ENCODE measurements at regions not wholly inside any gene's neighbourhood (a gene's known extent, or its start where the extent isn't known, plus 50 kb on each side); places are given as distances from the start of the nearest gene placed in this dataset.

- no TSS peak for BruUV-seq (replicated peaks)
- H3K4me2 ChIP-seq (ENCODE audit: low read length): no peak overlapping the region
- H4K20me1 ChIP-seq (ENCODE audit: insufficient read depth, low read length): no peaks in the 10 kb centered on the region
- DNase-seq (ENCODE audit: low spot score): no peak
- ChIA-PET CTCF (ENCODE audit: unreplicated experiment) (no interaction called here), POLR2A (interaction anchor here (0.6 kb wide), 1 partner anchor 23 kb away, joined by 3 read pairs; no protein-coding TSS in a partner anchor)
- intact Hi-C loops (cut with micrococcal nuclease; ENCODE audit: unreplicated experiment): no loop called here
- TF ChIP-seq, protein P1, sequence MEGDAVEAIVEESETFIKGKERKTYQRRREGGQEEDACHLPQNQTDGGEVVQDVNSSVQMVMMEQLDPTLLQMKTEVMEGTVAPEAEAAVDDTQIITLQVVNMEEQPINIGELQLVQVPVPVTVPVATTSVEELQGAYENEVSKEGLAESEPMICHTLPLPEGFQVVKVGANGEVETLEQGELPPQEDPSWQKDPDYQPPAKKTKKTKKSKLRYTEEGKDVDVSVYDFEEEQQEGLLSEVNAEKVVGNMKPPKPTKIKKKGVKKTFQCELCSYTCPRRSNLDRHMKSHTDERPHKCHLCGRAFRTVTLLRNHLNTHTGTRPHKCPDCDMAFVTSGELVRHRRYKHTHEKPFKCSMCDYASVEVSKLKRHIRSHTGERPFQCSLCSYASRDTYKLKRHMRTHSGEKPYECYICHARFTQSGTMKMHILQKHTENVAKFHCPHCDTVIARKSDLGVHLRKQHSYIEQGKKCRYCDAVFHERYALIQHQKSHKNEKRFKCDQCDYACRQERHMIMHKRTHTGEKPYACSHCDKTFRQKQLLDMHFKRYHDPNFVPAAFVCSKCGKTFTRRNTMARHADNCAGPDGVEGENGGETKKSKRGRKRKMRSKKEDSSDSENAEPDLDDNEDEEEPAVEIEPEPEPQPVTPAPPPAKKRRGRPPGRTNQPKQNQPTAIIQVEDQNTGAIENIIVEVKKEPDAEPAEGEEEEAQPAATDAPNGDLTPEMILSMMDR (conservative IDR thresholded peaks at IDR 0.05; ENCODE audit: low read length): no peak
- no peak for TF ChIP-seq EZH2phosphoT487 (IDR thresholded peaks at IDR 0.05; ENCODE audit: borderline replicate concordance, low read depth, low read length)
- H3K36me3 ChIP-seq (ENCODE audit: insufficient read depth, low read length): no peaks in the 10 kb centered on the region
- no peak overlapping the region for H3K4me3 ChIP-seq (ENCODE audit: low read depth, low read length, poor library complexity, severe bottlenecking)
- H3K4me1 ChIP-seq (ENCODE audit: insufficient read depth, low read length, poor library complexity, severe bottlenecking): no peaks in the 10 kb centered on the region
- H3K9me2 ChIP-seq (ENCODE audit: insufficient read depth, low read length): no peaks in the 10 kb centered on the region
- H3K79me2 ChIP-seq (ENCODE audit: insufficient read depth, low read depth, low read length): no peaks in the 10 kb centered on the region
- no peak overlapping the region for H3K27ac ChIP-seq (ENCODE audit: low read depth, low read length, poor library complexity, severe bottlenecking)
- H3K9me3 ChIP-seq (ENCODE audit: low read length): no peaks in the 10 kb centered on the region
- no peak overlapping the region for H2AFZ ChIP-seq (ENCODE audit: low read length)
Observed at GRCh38 chr7:145065473-145065872, 229.6 kb upstream of the TPK1 start.

DNA sequence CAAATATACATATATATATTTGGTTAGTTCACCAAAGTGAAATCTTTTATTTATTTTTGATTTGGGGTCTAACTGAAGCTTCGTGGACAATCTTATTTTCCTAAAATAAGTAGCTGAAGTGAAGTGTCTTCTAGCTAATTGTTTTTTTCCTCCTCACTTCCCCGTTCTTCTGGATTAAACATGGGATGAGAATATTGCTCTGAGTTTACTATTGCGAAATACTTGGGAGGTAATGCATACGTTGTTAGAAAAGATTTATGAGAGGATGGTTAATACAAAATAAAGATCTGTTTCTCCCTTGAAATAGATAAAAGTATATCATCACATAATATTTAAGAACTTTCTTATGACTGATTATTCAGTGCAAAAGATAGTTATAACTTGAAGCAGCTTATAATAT lies 228.3 kb upstream of the TPK1 start:
- Histone ChIP-seq H3K4me1 (ENCODE audit: insufficient read depth, low read length, poor library complexity, severe bottlenecking) (no peaks in the 10 kb centered on the region), H3K79me2 (ENCODE audit: insufficient read depth, low read depth, low read length) (no peaks in the 10 kb centered on the region), H3K9me3 (ENCODE audit: low read length) (no peaks in the 10 kb centered on the region), H3K36me3 (ENCODE audit: insufficient read depth, low read length) (no peaks in the 10 kb centered on the region), H3K4me3 (ENCODE audit: low read depth, low read length, poor library complexity, severe bottlenecking) (no peak overlapping the region), H4K20me1 (ENCODE audit: insufficient read depth, low read length) (no peaks in the 10 kb centered on the region), H2AFZ (ENCODE audit: low read length) (no peak overlapping the region), H3K9me2 (ENCODE audit: insufficient read depth, low read length) (no peaks in the 10 kb centered on the region), H3K4me2 (ENCODE audit: low read length) (no peak overlapping the region), H3K27ac (ENCODE audit: low read depth, low read length, poor library complexity, severe bottlenecking) (no peak overlapping the region)
- no TSS peak for BruUV-seq (replicated peaks)
- DNase-seq (ENCODE audit: low spot score): no peak
- ChIA-PET CTCF (ENCODE audit: unreplicated experiment) (no interaction called here), POLR2A (interaction anchor here (0.7 to 1.1 kb wide), 3 partner anchors 13 to 43 kb away, joined by 3 to 4 read pairs (median 4); no protein-coding TSS in a partner anchor)
- no peak for TF ChIP-seq EZH2phosphoT487 (IDR thresholded peaks at IDR 0.05; ENCODE audit: borderline replicate concordance, low read depth, low read length)
- TF ChIP-seq, protein P1 (conservative IDR thresholded peaks at IDR 0.05; ENCODE audit: low read length): no peak
- intact Hi-C loops (cut with micrococcal nuclease; ENCODE audit: unreplicated experiment): no loop called here

GRCh38 chr7:145053781-145054180 lies 217.9 kb upstream of the TPK1 start:
- BruUV-seq (replicated peaks): no TSS peak
- no peaks in the 10 kb centered on the region for H3K79me2 ChIP-seq (ENCODE audit: insufficient read depth, low read depth, low read length)
- H3K36me3 ChIP-seq (ENCODE audit: insufficient read depth, low read length): no peaks in the 10 kb centered on the region
- no peaks in the 10 kb centered on the region for H3K9me2 ChIP-seq (ENCODE audit: insufficient read depth, low read length)
- DNase-seq (ENCODE audit: low spot score): no peak
- H3K4me1 ChIP-seq (ENCODE audit: insufficient read depth, low read length, poor library complexity, severe bottlenecking): no peaks in the 10 kb centered on the region
- no peak overlapping the region for H3K4me2 ChIP-seq (ENCODE audit: low read length)
- CTCF ChIA-PET (ENCODE audit: unreplicated experiment): no interaction called here
- TF ChIP-seq, protein P1 (conservative IDR thresholded peaks at IDR 0.05; ENCODE audit: low read length): no peak
- no peak for TF ChIP-seq EZH2phosphoT487 (IDR thresholded peaks at IDR 0.05; ENCODE audit: borderline replicate concordance, low read depth, low read length)
- H4K20me1 ChIP-seq (ENCODE audit: insufficient read depth, low read length): no peaks in the 10 kb centered on the region
- intact Hi-C loops (cut with micrococcal nuclease; ENCODE audit: unreplicated experiment): no loop called here
- no peak overlapping the region for H2AFZ ChIP-seq (ENCODE audit: low read length)
- no peaks in the 10 kb centered on the region for H3K9me3 ChIP-seq (ENCODE audit: low read length)
- H3K27ac ChIP-seq (ENCODE audit: low read depth, low read length, poor library complexity, severe bottlenecking): no peak overlapping the region
- no peak overlapping the region for H3K4me3 ChIP-seq (ENCODE audit: low read depth, low read length, poor library complexity, severe bottlenecking)
- POLR2A ChIA-PET: no interaction called here

All from OCI-LY7 (cell line).